HCT116 (cell line): ENCODE measurements at regions not wholly inside any gene's neighbourhood (a gene's known extent, or its start where the extent isn't known, plus 50 kb on each side); places are given as distances from the start of the nearest gene placed in this dataset.

Source experiments
- ATAC-seq: fragments of 200-7000 bp; cut with Tn5 transposase; 2 replicates; pipeline ENCODE4 v1.9.1; 2020; ENCODE audit warnings: mild to moderate bottlenecking, moderate library complexity
- BruUV-seq: library from RNA; stranded (reverse); fragments of 400-500 nt; replicated peaks from 2 replicates; lab custom pipeline; 2021; lab: Mats Ljungman, UMichigan
- CTCF ChIA-PET: fragments of 300-600 bp; sonication (Branson Sonifier 250); formaldehyde crosslinking; loops from one replicate; lab custom pipeline; 2021; ENCODE audit warnings: antibody characterized with exemption; lab: Charles Lee
- POLR2A ChIA-PET: fragments of 300-600, 350-600 bp; sonication (Branson Sonifier 250); formaldehyde crosslinking; loops from one replicate; lab custom pipeline; 2021; ENCODE audit warnings: antibody characterized with exemption; lab: Charles Lee
- RAD21 ChIA-PET, 2 experiments: fragments of 300-600 bp; sonication (Branson Sonifier 250); formaldehyde crosslinking; loops; one replicate each; lab custom pipeline; 2023; ENCODE audit warnings: low total read pairs in 2 of 2; ENCODE audit not compliant: uncharacterized antibody in 2 of 2, unreplicated experiment in 2 of 2, low non-redundant PET in 1 of 2; lab: Charles Lee
- DNase-seq: peaks from one replicate; pipeline ENCODE4 v3.0.0-alpha.2; 2010; ENCODE audit warnings: low read depth, low spot score
- H2AFZ ChIP-seq: fragments of 200-600 bp; shearing (Covaris generic), sonication (generic); 2 replicates; pipeline ENCODE4 v1.6.1; 2017; ENCODE audit warnings: low read depth, mixed run types, mixed read lengths, antibody characterized with exemption, low read length; ENCODE audit not compliant: poor library complexity, severe bottlenecking
- H3K27ac ChIP-seq: 2 replicates; pipeline ENCODE4 v1.5.1; 2012; ENCODE audit warnings: low read depth, low read length
- H3K27me3 ChIP-seq: fragments of 200-600 bp; sonication (generic); 2 replicates; pipeline ENCODE4 v1.6.1; 2016; ENCODE audit warnings: mixed run types, low read length, mixed read lengths; ENCODE audit not compliant: insufficient read depth
- H3K36me3 ChIP-seq, 2 experiments: fragments of 200-500 bp in 1 of 2; fragments of 200-600 bp in 1 of 2; sonication (Bioruptor generic) in 1 of 2; sonication (generic) in 1 of 2; 2 replicates each; pipeline versions ENCODE4 v1.5.1 to v1.6.1; 2014 to 2016; ENCODE audit warnings: low read length in 2 of 2, inconsistent platforms in 1 of 2, mixed read lengths in 1 of 2, mixed run types in 1 of 2; ENCODE audit not compliant: insufficient read depth in 2 of 2, control insufficient read depth in 1 of 2
- H3K4me1 ChIP-seq, 2 experiments: fragments of 200-600 bp in 1 of 2; sonication (generic) in 1 of 2; 2 replicates each; pipeline versions ENCODE4 v1.5.1 to v1.6.1; 2012 to 2017; ENCODE audit warnings: low read length in 2 of 2, inconsistent platforms in 1 of 2, mild to moderate bottlenecking in 1 of 2, mixed read lengths in 1 of 2, mixed run types in 1 of 2, moderate library complexity in 1 of 2; ENCODE audit not compliant: insufficient read depth in 2 of 2, control insufficient read depth in 1 of 2
- H3K4me2 ChIP-seq: fragments of 200-600 bp; sonication (generic); 2 replicates; pipeline ENCODE4 v1.6.1; 2017; ENCODE audit warnings: mixed run types, low read length, mixed read lengths
- H3K4me3 ChIP-seq, 2 experiments: fragments of 200-600 bp in 1 of 2; sonication (generic) in 1 of 2; replicated peaks in 1 of 2; 2 replicates each; pipeline ENCODE4 v1.5.1; 2011 to 2016; ENCODE audit warnings: low read length in 2 of 2, control low read depth in 1 of 2, low read depth in 1 of 2, mild to moderate bottlenecking in 1 of 2, mixed read lengths in 1 of 2, mixed run types in 1 of 2
- H3K79me2 ChIP-seq: fragments of 200-600 bp; sonication (generic); 2 replicates; pipeline ENCODE4 v1.6.1; 2017; ENCODE audit warnings: mild to moderate bottlenecking, mixed run types, low read length, moderate library complexity, mixed read lengths; ENCODE audit not compliant: insufficient read depth
- H3K9ac ChIP-seq: fragments of 200-600 bp; sonication (generic); 2 replicates; pipeline ENCODE4 v1.6.1; 2016; ENCODE audit warnings: low read length, mixed read lengths
- H3K9me2 ChIP-seq: fragments of 200-600 bp; sonication (generic), shearing (Covaris generic); 2 replicates; pipeline ENCODE4 v1.6.1; 2017; ENCODE audit warnings: mixed run types, mild to moderate bottlenecking, moderate library complexity; ENCODE audit not compliant: insufficient read depth
- H3K9me3 ChIP-seq, 2 experiments: fragments of 200-500 bp in 1 of 2; fragments of 200-600 bp in 1 of 2; sonication (Bioruptor generic) in 1 of 2; sonication (generic) in 1 of 2; 2 replicates each; pipeline ENCODE4 v1.6.1; 2014 to 2017; ENCODE audit warnings: low read length in 2 of 2, mixed read lengths in 2 of 2, inconsistent platforms in 1 of 2, low read depth in 1 of 2, mild to moderate bottlenecking in 1 of 2, mixed run types in 1 of 2, moderate library complexity in 1 of 2; ENCODE audit not compliant: control insufficient read depth in 1 of 2, insufficient read depth in 1 of 2
- H4K20me1 ChIP-seq: fragments of 200-600 bp; sonication (generic), shearing (Covaris generic); 2 replicates; pipeline ENCODE4 v1.6.1; 2017; ENCODE audit warnings: mixed run types, mild to moderate bottlenecking, moderate library complexity; ENCODE audit not compliant: insufficient read depth
- CBX3 ChIP-seq: IDR thresholded peaks from 2 replicates; pipeline ENCODE4 v1.6.1; 2012; ENCODE audit warnings: low read depth
- CEBPB ChIP-seq: IDR thresholded peaks from 2 replicates; pipeline ENCODE4 v1.6.1; 2012; ENCODE audit warnings: low read depth
- EGR1 ChIP-seq: IDR thresholded peaks from 2 replicates; pipeline ENCODE4 v1.6.1; 2012; ENCODE audit warnings: low read depth
- ELF1 ChIP-seq: IDR thresholded peaks from 2 replicates; pipeline ENCODE4 v1.6.1; 2012; ENCODE audit warnings: low read depth, borderline replicate concordance
- EZH2 ChIP-seq: fragments of 200-600 bp; sonication (generic); IDR thresholded peaks from 2 replicates; pipeline ENCODE4 v1.6.1; 2017; ENCODE audit warnings: antibody characterized with exemption, mixed run types
- EZH2phosphoT487 ChIP-seq: fragments of 200-600 bp; IDR thresholded peaks from 2 replicates; pipeline ENCODE4 v1.6.1; 2018; ENCODE audit warnings: antibody characterized with exemption, borderline replicate concordance
- FOSL1 ChIP-seq: IDR thresholded peaks from 2 replicates; pipeline ENCODE4 v1.6.1; 2012; ENCODE audit warnings: low read depth
- JUND ChIP-seq: IDR thresholded peaks from 2 replicates; pipeline ENCODE4 v1.6.1; 2012
- POLR2A ChIP-seq: IDR thresholded peaks from 2 replicates; pipeline ENCODE4 v1.7.0; 2011; ENCODE audit warnings: borderline replicate concordance; ENCODE audit not compliant: insufficient read depth, insufficient read length; ENCODE audit errors: extremely low read depth
- POLR2AphosphoS5 ChIP-seq: IDR thresholded peaks from 2 replicates; pipeline ENCODE4 v1.6.1; 2011; ENCODE audit warnings: mild to moderate bottlenecking, low read depth, low read length, moderate library complexity
- RAD21 ChIP-seq: IDR thresholded peaks from 2 replicates; pipeline ENCODE4 v1.6.1; 2012; ENCODE audit warnings: low read depth, mild to moderate bottlenecking
- SIN3A ChIP-seq: IDR thresholded peaks from 2 replicates; pipeline ENCODE4 v1.6.1; 2012; ENCODE audit warnings: low read depth
- SP1 ChIP-seq: IDR thresholded peaks from 2 replicates; pipeline ENCODE4 v1.6.1; 2012; ENCODE audit warnings: low read depth
- TCF7L2 ChIP-seq: IDR thresholded peaks from 2 replicates; pipeline ENCODE4 v1.7.0; 2011; ENCODE audit warnings: borderline replicate concordance, inconsistent platforms; ENCODE audit not compliant: insufficient read depth, insufficient read length; ENCODE audit errors: extremely low read depth
- YY1 ChIP-seq: IDR thresholded peaks from 2 replicates; pipeline ENCODE4 v1.6.1; 2011; ENCODE audit warnings: low read length, low read depth, moderate library complexity, mild to moderate bottlenecking; ENCODE audit not compliant: insufficient replicate concordance; ENCODE audit errors: extremely low read depth
- ZNF274 ChIP-seq: fragments of 200-500 bp; sonication (Bioruptor generic); IDR thresholded peaks from 2 replicates; pipeline ENCODE4 v1.6.1; 2014; ENCODE audit warnings: mild to moderate bottlenecking, low read depth, low read length, inconsistent platforms
- intact Hi-C: fragments of 100-400 bp; cut with micrococcal nuclease; formaldehyde crosslinking; loops from 2 replicates; pipeline ENCODE4 v1.10.0; 2022
- TF ChIP-seq, protein P1 (sequence below), 3 experiments: fragments of 200-600 bp in 1 of 3; sonication (generic) in 1 of 3; IDR thresholded peaks in 2 of 3; conservative IDR thresholded peaks in 1 of 3; 2 replicates each; pipeline ENCODE4 v1.5.1; 2012 to 2017; ENCODE audit warnings: low read depth in 2 of 3, low read length in 2 of 3, antibody characterized with exemption in 1 of 3, borderline replicate concordance in 1 of 3, control low read depth in 1 of 3, mild to moderate bottlenecking in 1 of 3, mixed read lengths in 1 of 3, mixed run types in 1 of 3, moderate library complexity in 1 of 3; ENCODE audit not compliant: insufficient read depth in 1 of 3
- TF ChIP-seq, protein P2 (sequence below): IDR thresholded peaks from 2 replicates; pipeline ENCODE4 v1.6.1; 2012
- TF ChIP-seq, protein P3 (sequence below): IDR thresholded peaks from 2 replicates; pipeline ENCODE4 v1.6.1; 2012; ENCODE audit warnings: low read depth

DNA sequence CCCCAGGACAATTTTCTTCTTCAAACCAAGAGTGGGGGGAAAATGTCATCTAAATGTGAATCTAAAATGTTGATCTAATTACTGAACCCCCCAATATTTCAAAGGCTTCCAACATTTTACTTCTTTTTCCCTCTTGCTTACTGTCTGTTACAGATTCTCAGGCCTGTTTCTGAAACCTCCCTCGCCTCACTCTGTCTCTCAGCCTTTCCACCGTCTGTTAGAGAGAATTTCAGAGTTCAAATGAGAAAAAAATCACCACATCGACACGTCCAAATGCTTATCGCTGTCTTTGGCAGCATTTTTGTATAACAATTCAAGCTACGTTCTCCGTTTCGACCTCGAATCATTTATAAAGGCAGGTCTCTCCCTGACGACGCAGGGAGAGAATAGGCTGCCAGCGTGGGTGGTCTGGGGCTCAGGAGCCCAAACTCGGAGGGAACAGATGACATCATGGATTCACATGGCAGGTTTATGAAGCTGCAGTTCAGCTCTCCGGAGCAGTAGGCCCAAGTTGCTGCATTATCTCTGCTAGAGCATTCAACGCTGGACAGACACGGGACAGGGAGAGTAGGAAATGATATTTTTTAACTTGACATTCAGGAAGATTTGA lies 139.8 kb downstream of the GAS1 start:
- intact Hi-C loops, result no loop called here
- H3K9me2 ChIP-seq, result no peaks in the 10 kb centered on the region
- peaks cover 21% of the 10 kb centered on the region for H3K27me3 ChIP-seq
- ChIA-PET POLR2A (no interaction called here), RAD21 (no interaction called here), CTCF (no interaction called here)
- H3K36me3 ChIP-seq, result no peaks in the 10 kb centered on the region
- H3K9me3 ChIP-seq, result no peaks in the 10 kb centered on the region
- DNase-seq (no peak), ATAC-seq (no peak)
- BruUV-seq, result no TSS peak
- no peak overlapping the region for H3K4me3 ChIP-seq
- no peaks in the 10 kb centered on the region for H4K20me1 ChIP-seq
- no peaks in the 10 kb centered on the region for H3K4me1 ChIP-seq
- no peak overlapping the region for H3K27ac ChIP-seq
- no peak overlapping the region for H3K4me2 ChIP-seq
- TF ChIP-seq, protein P1, sequence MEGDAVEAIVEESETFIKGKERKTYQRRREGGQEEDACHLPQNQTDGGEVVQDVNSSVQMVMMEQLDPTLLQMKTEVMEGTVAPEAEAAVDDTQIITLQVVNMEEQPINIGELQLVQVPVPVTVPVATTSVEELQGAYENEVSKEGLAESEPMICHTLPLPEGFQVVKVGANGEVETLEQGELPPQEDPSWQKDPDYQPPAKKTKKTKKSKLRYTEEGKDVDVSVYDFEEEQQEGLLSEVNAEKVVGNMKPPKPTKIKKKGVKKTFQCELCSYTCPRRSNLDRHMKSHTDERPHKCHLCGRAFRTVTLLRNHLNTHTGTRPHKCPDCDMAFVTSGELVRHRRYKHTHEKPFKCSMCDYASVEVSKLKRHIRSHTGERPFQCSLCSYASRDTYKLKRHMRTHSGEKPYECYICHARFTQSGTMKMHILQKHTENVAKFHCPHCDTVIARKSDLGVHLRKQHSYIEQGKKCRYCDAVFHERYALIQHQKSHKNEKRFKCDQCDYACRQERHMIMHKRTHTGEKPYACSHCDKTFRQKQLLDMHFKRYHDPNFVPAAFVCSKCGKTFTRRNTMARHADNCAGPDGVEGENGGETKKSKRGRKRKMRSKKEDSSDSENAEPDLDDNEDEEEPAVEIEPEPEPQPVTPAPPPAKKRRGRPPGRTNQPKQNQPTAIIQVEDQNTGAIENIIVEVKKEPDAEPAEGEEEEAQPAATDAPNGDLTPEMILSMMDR (IDR thresholded peaks at IDR 0.05 in 2 of 3, conservative IDR thresholded peaks at IDR 0.05 in 1 of 3; ENCODE audit: borderline replicate concordance in 1 of 3, insufficient read depth in 1 of 3, low read depth in 2 of 3, low read length in 2 of 3), result no peak
- TF ChIP-seq POLR2AphosphoS5 (no peak), ZNF274 (no peak), CEBPB (no peak), FOSL1 (no peak), ELF1 (no peak), CBX3 (no peak), EGR1 (no peak), YY1 (no peak), SP1 (no peak), EZH2phosphoT487 (no peak), SIN3A (no peak), TCF7L2 (no peak), JUND (no peak), POLR2A (no peak), EZH2 (no peak), RAD21 (no peak)
- TF ChIP-seq, protein P2, sequence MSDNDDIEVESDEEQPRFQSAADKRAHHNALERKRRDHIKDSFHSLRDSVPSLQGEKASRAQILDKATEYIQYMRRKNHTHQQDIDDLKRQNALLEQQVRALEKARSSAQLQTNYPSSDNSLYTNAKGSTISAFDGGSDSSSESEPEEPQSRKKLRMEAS, result no peak
- TF ChIP-seq, protein P3, sequence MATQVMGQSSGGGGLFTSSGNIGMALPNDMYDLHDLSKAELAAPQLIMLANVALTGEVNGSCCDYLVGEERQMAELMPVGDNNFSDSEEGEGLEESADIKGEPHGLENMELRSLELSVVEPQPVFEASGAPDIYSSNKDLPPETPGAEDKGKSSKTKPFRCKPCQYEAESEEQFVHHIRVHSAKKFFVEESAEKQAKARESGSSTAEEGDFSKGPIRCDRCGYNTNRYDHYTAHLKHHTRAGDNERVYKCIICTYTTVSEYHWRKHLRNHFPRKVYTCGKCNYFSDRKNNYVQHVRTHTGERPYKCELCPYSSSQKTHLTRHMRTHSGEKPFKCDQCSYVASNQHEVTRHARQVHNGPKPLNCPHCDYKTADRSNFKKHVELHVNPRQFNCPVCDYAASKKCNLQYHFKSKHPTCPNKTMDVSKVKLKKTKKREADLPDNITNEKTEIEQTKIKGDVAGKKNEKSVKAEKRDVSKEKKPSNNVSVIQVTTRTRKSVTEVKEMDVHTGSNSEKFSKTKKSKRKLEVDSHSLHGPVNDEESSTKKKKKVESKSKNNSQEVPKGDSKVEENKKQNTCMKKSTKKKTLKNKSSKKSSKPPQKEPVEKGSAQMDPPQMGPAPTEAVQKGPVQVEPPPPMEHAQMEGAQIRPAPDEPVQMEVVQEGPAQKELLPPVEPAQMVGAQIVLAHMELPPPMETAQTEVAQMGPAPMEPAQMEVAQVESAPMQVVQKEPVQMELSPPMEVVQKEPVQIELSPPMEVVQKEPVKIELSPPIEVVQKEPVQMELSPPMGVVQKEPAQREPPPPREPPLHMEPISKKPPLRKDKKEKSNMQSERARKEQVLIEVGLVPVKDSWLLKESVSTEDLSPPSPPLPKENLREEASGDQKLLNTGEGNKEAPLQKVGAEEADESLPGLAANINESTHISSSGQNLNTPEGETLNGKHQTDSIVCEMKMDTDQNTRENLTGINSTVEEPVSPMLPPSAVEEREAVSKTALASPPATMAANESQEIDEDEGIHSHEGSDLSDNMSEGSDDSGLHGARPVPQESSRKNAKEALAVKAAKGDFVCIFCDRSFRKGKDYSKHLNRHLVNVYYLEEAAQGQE, result no peak
- no peak overlapping the region for H3K9ac ChIP-seq
- no peak overlapping the region for H2AFZ ChIP-seq
- no peaks in the 10 kb centered on the region for H3K79me2 ChIP-seq
